ENCODE measurements at regions not wholly inside any gene's neighbourhood (a gene's known extent, or its start where the extent isn't known, plus 50 kb on each side); places are given as distances from the start of the nearest gene placed in this dataset.

GRCh38 chr10:85152496-85152895 is 824.1 kb downstream of the CCSER2 start:
- Mint-ChIP-seq H3K36me3 (peaks cover 0 to 3% (median 0%) of the 10 kb centered on the region in 5 donors), H3K4me1 (no peaks in the 10 kb centered on the region), H3K27me3 (no peaks in the 10 kb centered on the region), H3K27ac (no peak overlapping the region), H3K4me3 (no peak overlapping the region), H3K9me3 (peaks cover 0 to 6% (median 0%) of the 10 kb centered on the region in 11 donors)
- Histone ChIP-seq H3K4me3 (ENCODE audit: low read length) (no peak overlapping the region), H3K4me1 (ENCODE audit: control insufficient read depth in 2 of 2, insufficient read depth in 2 of 2, low read length in 2 of 2) (no peaks in the 10 kb centered on the region), H3K27ac (ENCODE audit: low read depth, low read length) (no peak overlapping the region), H3K27me3 (ENCODE audit: control insufficient read depth in 2 of 2, insufficient read depth in 2 of 2, low read length in 2 of 2) (no peaks in the 10 kb centered on the region), H3K36me3 (ENCODE audit: control insufficient read depth in 2 of 3, insufficient read depth in 3 of 3, low read length in 3 of 3) (no peaks in the 10 kb centered on the region), H3K9me3 (ENCODE audit: control insufficient read depth in 2 of 3, low read length in 3 of 3) (no peaks in the 10 kb centered on the region)
- ChIA-PET CTCF (interaction anchor here (0.6 kb wide), 1 partner anchor 20 kb away, joined by 4 read pairs; no protein-coding TSS in a partner anchor), POLR2A (no interaction called here)
- intact Hi-C loops (cut with micrococcal nuclease) = no loop called here
- DNase-seq (no peak), ATAC-seq (no peak)

- no peak overlapping the region for H3K4me3 ChIP-seq (ENCODE audit: low read length)
- H3K4me1 ChIP-seq (ENCODE audit: control insufficient read depth in 2 of 2, insufficient read depth in 2 of 2, low read length in 2 of 2) = no peaks in the 10 kb centered on the region
- H3K36me3 ChIP-seq (ENCODE audit: control insufficient read depth in 2 of 3, insufficient read depth in 3 of 3, low read length in 3 of 3) = no peaks in the 10 kb centered on the region
- Mint-ChIP-seq H3K27me3 (no peaks in the 10 kb centered on the region), H3K4me3 (no peak overlapping the region), H3K27ac (no peak overlapping the region), H3K4me1 (no peaks in the 10 kb centered on the region), H3K36me3 (peaks cover 0 to 3% (median 0%) of the 10 kb centered on the region in 5 donors), H3K9me3 (peaks cover 0 to 6% (median 0%) of the 10 kb centered on the region in 11 donors)
- intact Hi-C loops (cut with micrococcal nuclease) = no loop called here
- CTCF ChIA-PET = interaction anchor here (0.6 kb wide), 1 partner anchor 19 kb away, joined by 4 read pairs; no protein-coding TSS in a partner anchor
- H3K27ac ChIP-seq (ENCODE audit: low read depth, low read length) = no peak overlapping the region
- DNase-seq = no peak
- H3K9me3 ChIP-seq (ENCODE audit: control insufficient read depth in 2 of 3, low read length in 3 of 3) = no peaks in the 10 kb centered on the region
- H3K27me3 ChIP-seq (ENCODE audit: control insufficient read depth in 2 of 2, insufficient read depth in 2 of 2, low read length in 2 of 2) = no peaks in the 10 kb centered on the region
- POLR2A ChIA-PET = no interaction called here
- no peak for ATAC-seq
These were observed 824.5 kb downstream of the CCSER2 start for GRCh38 chr10:85152911-85153310.

GRCh38 chr10:85157206-85157605 is 828.8 kb downstream of the CCSER2 start:
- ATAC-seq (no peak), DNase-seq (no peak)
- H3K9me3 ChIP-seq (ENCODE audit: control insufficient read depth in 2 of 3, low read length in 3 of 3) = no peaks in the 10 kb centered on the region
- intact Hi-C loops (cut with micrococcal nuclease) = no loop called here
- no peaks in the 10 kb centered on the region for H3K27me3 Mint-ChIP-seq
- ChIA-PET CTCF (no interaction called here), POLR2A (no interaction called here)
- no peak overlapping the region for H3K4me3 ChIP-seq (ENCODE audit: low read length)
- peaks cover 0 to 3% (median 0%) of the 10 kb centered on the region in 11 donors for H3K9me3 Mint-ChIP-seq
- H3K4me1 Mint-ChIP-seq = no peaks in the 10 kb centered on the region
- no peak overlapping the region for H3K27ac Mint-ChIP-seq
- H3K36me3 ChIP-seq (ENCODE audit: control insufficient read depth in 2 of 3, insufficient read depth in 3 of 3, low read length in 3 of 3) = no peaks in the 10 kb centered on the region
- H3K27me3 ChIP-seq (ENCODE audit: control insufficient read depth in 2 of 2, insufficient read depth in 2 of 2, low read length in 2 of 2) = no peaks in the 10 kb centered on the region
- H3K27ac ChIP-seq (ENCODE audit: low read depth, low read length) = no peak overlapping the region
- H3K36me3 Mint-ChIP-seq = peaks cover 0 to 3% (median 0%) of the 10 kb centered on the region in 5 donors
- no peak overlapping the region for H3K4me3 Mint-ChIP-seq
- H3K4me1 ChIP-seq (ENCODE audit: control insufficient read depth in 2 of 2, insufficient read depth in 2 of 2, low read length in 2 of 2) = no peaks in the 10 kb centered on the region

GRCh38 chr10:85168243-85168642 is 839.9 kb downstream of the CCSER2 start:
- ChIA-PET CTCF (no interaction called here), POLR2A (no interaction called here)
- H3K4me1 ChIP-seq (ENCODE audit: control insufficient read depth in 2 of 2, insufficient read depth in 2 of 2, low read length in 2 of 2) = no peaks in the 10 kb centered on the region
- Mint-ChIP-seq H3K27ac (no peak overlapping the region), H3K36me3 (no peaks in the 10 kb centered on the region), H3K27me3 (peaks cover 0 to 19% (median 5%) of the 10 kb centered on the region in 5 donors), H3K9me3 (peaks cover 0 to 6% (median 0%) of the 10 kb centered on the region in 11 donors), H3K4me1 (no peaks in the 10 kb centered on the region), H3K4me3 (no peak overlapping the region)
- no peak for ATAC-seq
- no peaks in the 10 kb centered on the region for H3K27me3 ChIP-seq (ENCODE audit: control insufficient read depth in 2 of 2, insufficient read depth in 2 of 2, low read length in 2 of 2)
- H3K27ac ChIP-seq (ENCODE audit: low read depth, low read length) = no peak overlapping the region
- no peak overlapping the region for H3K4me3 ChIP-seq (ENCODE audit: low read length)
- no peaks in the 10 kb centered on the region for H3K9me3 ChIP-seq (ENCODE audit: control insufficient read depth in 2 of 3, low read length in 3 of 3)
- intact Hi-C loops (cut with micrococcal nuclease) = no loop called here
- no peak for DNase-seq
- no peaks in the 10 kb centered on the region for H3K36me3 ChIP-seq (ENCODE audit: control insufficient read depth in 2 of 3, insufficient read depth in 3 of 3, low read length in 3 of 3)

- intact Hi-C loops (cut with micrococcal nuclease) = no loop called here
- Mint-ChIP-seq H3K36me3 (no peaks in the 10 kb centered on the region), H3K4me3 (no peak overlapping the region), H3K27ac (no peak overlapping the region), H3K9me3 (peaks cover 0 to 8% (median 0%) of the 10 kb centered on the region in 11 donors), H3K4me1 (no peaks in the 10 kb centered on the region), H3K27me3 (peaks cover 0 to 20% (median 5%) of the 10 kb centered on the region in 5 donors)
- Histone ChIP-seq H3K4me3 (ENCODE audit: low read length) (no peak overlapping the region), H3K36me3 (ENCODE audit: control insufficient read depth in 2 of 3, insufficient read depth in 3 of 3, low read length in 3 of 3) (no peaks in the 10 kb centered on the region), H3K27ac (ENCODE audit: low read depth, low read length) (no peak overlapping the region), H3K4me1 (ENCODE audit: control insufficient read depth in 2 of 2, insufficient read depth in 2 of 2, low read length in 2 of 2) (no peaks in the 10 kb centered on the region), H3K27me3 (ENCODE audit: control insufficient read depth in 2 of 2, insufficient read depth in 2 of 2, low read length in 2 of 2) (no peaks in the 10 kb centered on the region), H3K9me3 (ENCODE audit: control insufficient read depth in 2 of 3, low read length in 3 of 3) (no peaks in the 10 kb centered on the region)
- POLR2A ChIA-PET = no interaction called here
- CTCF ChIA-PET = no interaction called here
- DNase-seq (no peak), ATAC-seq (no peak)
These were observed 841.6 kb downstream of the CCSER2 start for GRCh38 chr10:85170026-85170425.

- peaks cover 0 to 11% (median 6%) of the 10 kb centered on the region in 5 donors for H3K27me3 Mint-ChIP-seq
- peaks cover 0 to 11% (median 0%) of the 10 kb centered on the region in 11 donors for H3K9me3 Mint-ChIP-seq
- no peak overlapping the region for H3K4me3 Mint-ChIP-seq
- intact Hi-C loops (cut with micrococcal nuclease) = no loop called here
- H3K27ac ChIP-seq (ENCODE audit: low read depth, low read length) = no peak overlapping the region
- DNase-seq = no peak
- POLR2A ChIA-PET = no interaction called here
- no peak for ATAC-seq
- no peaks in the 10 kb centered on the region for H3K36me3 ChIP-seq (ENCODE audit: control insufficient read depth in 2 of 3, insufficient read depth in 3 of 3, low read length in 3 of 3)
- H3K36me3 Mint-ChIP-seq = no peaks in the 10 kb centered on the region
- no peaks in the 10 kb centered on the region for H3K4me1 Mint-ChIP-seq
- H3K4me1 ChIP-seq (ENCODE audit: control insufficient read depth in 2 of 2, insufficient read depth in 2 of 2, low read length in 2 of 2) = no peaks in the 10 kb centered on the region
- H3K4me3 ChIP-seq (ENCODE audit: low read length) = no peak overlapping the region
- CTCF ChIA-PET = no interaction called here
- no peaks in the 10 kb centered on the region for H3K9me3 ChIP-seq (ENCODE audit: control insufficient read depth in 2 of 3, low read length in 3 of 3)
- no peaks in the 10 kb centered on the region for H3K27me3 ChIP-seq (ENCODE audit: control insufficient read depth in 2 of 2, insufficient read depth in 2 of 2, low read length in 2 of 2)
- H3K27ac Mint-ChIP-seq = no peak overlapping the region
These were observed 847.2 kb downstream of the CCSER2 start for GRCh38 chr10:85175635-85176034.

- H3K9me3 ChIP-seq (ENCODE audit: control insufficient read depth in 2 of 3, low read length in 3 of 3) = no peaks in the 10 kb centered on the region
- no peak overlapping the region for H3K4me3 Mint-ChIP-seq
These were observed 849.4 kb downstream of the CCSER2 start for GRCh38 chr10:85177767-85178166.

More at GRCh38 chr10:85177767-85178166, 849.4 kb downstream of the CCSER2 start:
- H3K4me1 Mint-ChIP-seq = no peaks in the 10 kb centered on the region
- Histone ChIP-seq H3K4me1 (ENCODE audit: control insufficient read depth in 2 of 2, insufficient read depth in 2 of 2, low read length in 2 of 2) (no peaks in the 10 kb centered on the region), H3K27ac (ENCODE audit: low read depth, low read length) (no peak overlapping the region), H3K27me3 (ENCODE audit: control insufficient read depth in 2 of 2, insufficient read depth in 2 of 2, low read length in 2 of 2) (no peaks in the 10 kb centered on the region), H3K36me3 (ENCODE audit: control insufficient read depth in 2 of 3, insufficient read depth in 3 of 3, low read length in 3 of 3) (no peaks in the 10 kb centered on the region), H3K4me3 (ENCODE audit: low read length) (no peak overlapping the region)
- peaks cover 0 to 10% (median 2%) of the 10 kb centered on the region in 11 donors for H3K9me3 Mint-ChIP-seq
- POLR2A ChIA-PET = no interaction called here
- DNase-seq (no peak), ATAC-seq (no peak)
- H3K36me3 Mint-ChIP-seq = no peaks in the 10 kb centered on the region
- peaks cover 0 to 11% (median 0%) of the 10 kb centered on the region in 5 donors for H3K27me3 Mint-ChIP-seq
- H3K27ac Mint-ChIP-seq = no peak overlapping the region
- CTCF ChIA-PET = no interaction called here
- intact Hi-C loops (cut with micrococcal nuclease) = no loop called here

Measured in naive thymus-derived CD4-positive, alpha-beta T cell (primary cell).